ENCODE measurements at regions not wholly inside any gene's neighbourhood (a gene's known extent, or its start where the extent isn't known, plus 50 kb on each side); places are given as distances from the start of the nearest gene placed in this dataset.

DNA sequence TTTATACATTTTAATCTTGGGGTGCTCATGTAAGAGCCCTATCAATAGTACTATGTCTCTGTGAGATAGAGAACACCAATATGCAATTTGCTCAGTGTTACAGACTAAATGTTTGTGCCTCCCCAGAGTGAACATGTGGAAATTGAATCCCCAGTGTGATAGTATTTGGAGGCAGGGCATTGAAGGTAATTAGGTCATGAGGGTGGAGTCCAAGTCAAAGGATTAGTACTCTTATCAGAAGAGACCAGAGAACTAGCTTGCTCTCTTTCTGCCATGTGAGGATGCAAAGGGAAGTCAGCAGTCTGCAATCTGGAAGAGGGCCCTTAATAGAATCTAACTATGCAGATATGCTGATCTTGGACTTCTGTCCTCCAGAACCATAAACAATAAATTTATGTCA, 1317.0 kb downstream of the STIM2 start:
- no peak overlapping the region for H3K4me3 ChIP-seq (ENCODE audit: low read length)
- no peak for DNase-seq (ENCODE audit: low read depth)
- TF ChIP-seq, protein P1, sequence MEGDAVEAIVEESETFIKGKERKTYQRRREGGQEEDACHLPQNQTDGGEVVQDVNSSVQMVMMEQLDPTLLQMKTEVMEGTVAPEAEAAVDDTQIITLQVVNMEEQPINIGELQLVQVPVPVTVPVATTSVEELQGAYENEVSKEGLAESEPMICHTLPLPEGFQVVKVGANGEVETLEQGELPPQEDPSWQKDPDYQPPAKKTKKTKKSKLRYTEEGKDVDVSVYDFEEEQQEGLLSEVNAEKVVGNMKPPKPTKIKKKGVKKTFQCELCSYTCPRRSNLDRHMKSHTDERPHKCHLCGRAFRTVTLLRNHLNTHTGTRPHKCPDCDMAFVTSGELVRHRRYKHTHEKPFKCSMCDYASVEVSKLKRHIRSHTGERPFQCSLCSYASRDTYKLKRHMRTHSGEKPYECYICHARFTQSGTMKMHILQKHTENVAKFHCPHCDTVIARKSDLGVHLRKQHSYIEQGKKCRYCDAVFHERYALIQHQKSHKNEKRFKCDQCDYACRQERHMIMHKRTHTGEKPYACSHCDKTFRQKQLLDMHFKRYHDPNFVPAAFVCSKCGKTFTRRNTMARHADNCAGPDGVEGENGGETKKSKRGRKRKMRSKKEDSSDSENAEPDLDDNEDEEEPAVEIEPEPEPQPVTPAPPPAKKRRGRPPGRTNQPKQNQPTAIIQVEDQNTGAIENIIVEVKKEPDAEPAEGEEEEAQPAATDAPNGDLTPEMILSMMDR (IDR thresholded peaks at IDR 0.05; ENCODE audit: insufficient read depth, low read depth, low read length, missing control alignments) = no peak

DNA sequence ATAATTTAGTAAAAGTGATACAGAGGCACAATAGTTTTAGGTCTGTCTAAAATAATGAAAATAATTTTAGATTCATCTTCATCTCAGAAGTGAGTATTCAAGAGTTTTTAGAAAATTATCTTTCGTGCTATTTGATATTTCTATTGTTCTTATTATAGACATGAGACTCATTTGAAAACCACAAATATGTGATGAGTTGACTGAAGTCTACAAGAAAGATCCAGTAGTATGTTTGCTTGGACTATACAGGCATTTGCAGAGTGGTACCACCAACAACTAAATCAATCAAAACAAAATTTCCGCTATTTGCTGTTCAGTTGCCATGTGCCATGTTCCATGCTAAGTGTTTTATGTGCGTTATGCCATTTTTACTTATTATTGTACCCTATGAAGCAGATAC, 1318.5 kb downstream of the STIM2 start:
- TF ChIP-seq, protein P1 (IDR thresholded peaks at IDR 0.05; ENCODE audit: insufficient read depth, low read depth, low read length, missing control alignments) = no peak
- DNase-seq (ENCODE audit: low read depth) = no peak
- no peak overlapping the region for H3K4me3 ChIP-seq (ENCODE audit: low read length)

DNA sequence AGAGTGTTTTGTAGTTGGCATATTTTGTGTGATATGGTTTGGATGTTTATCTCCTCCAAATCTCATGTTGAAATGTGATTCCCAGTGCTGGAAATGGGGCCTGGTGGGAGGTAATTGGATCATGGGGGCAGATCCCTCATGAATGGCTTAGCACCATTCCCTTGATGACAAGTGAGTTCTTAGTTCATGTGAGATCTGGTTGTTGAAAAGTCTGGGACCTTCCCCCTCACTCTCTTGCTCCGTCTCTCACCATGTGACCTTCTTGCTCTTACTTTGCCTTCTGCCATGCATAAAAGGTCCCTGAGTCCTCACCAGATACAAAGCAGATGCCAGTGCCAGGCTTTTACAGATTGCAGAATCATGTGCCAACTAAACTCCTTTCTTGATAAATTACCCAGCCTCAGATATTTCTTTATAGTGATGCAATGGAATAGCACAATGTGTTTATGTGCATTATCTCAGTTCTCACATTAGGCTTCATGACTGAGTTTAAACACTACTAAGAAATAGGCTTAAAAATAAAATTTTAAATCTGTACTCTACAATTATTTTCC, 1348.8 kb downstream of the STIM2 start:
- no peak for DNase-seq (ENCODE audit: low read depth)
- H3K4me3 ChIP-seq (ENCODE audit: low read length) = no peak overlapping the region
- TF ChIP-seq, protein P1 (IDR thresholded peaks at IDR 0.05; ENCODE audit: insufficient read depth, low read depth, low read length, missing control alignments) = no peak

DNA sequence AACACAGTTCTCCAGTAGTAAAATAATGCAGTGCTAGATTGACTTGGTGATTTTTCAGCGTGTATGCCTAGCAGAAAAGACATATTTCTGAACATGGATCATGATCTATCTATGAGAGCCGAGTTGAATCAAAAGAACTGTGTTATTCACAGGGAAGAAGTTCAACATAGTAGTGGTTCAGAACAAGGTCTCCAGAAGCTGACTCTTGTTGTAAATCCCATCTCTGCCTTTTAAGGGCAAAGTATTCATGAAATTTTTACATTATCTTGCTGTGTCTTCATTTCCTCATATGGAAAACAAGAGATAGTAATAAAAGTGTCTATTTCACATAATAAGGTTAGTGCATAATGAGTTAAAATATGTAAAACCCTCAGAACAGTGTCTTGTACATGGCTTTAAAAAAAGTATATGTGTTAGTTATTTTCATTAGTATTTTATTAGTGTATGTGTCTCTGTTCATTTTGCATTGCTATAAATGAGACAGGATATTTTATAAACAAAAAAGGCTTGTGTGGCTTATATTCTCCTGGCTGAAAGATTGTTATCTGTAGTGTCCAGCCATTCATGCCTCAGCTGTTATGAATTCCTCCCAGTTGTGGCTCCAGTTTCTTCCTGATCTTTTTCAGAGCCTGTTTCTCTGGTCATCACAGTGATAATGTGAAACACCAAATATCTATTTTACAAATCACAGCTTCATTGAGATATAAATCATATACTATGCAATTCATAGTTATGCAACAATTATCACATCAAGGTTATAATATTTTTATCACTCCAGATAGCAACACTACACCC, 1351.2 kb downstream of the STIM2 start:
- TF ChIP-seq, protein P1 (IDR thresholded peaks at IDR 0.05; ENCODE audit: insufficient read depth, low read depth, low read length, missing control alignments) = no peak
- H3K4me3 ChIP-seq (ENCODE audit: low read length) = no peak overlapping the region
- DNase-seq (ENCODE audit: low read depth) = no peak

DNA sequence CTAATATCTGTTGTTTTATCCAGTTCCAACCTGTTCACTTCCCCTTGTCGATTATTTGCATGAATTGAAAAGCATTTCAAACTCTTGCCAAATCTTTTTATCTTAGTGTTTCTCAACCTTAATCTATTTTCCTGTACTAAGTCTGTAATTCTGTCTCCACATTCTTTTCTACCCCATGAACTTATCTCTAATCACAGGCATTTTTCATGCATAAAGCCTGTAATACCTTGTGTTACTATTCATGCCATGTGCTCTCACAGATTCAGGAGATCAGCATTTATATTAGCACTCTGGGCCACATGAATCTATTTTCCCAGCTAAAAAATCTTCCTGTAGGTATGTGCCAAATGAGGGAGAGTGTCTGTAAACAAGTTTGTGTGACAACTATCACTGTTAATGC, 1360.9 kb downstream of the STIM2 start:
- H3K4me3 ChIP-seq (ENCODE audit: low read length) = no peak overlapping the region
- DNase-seq (ENCODE audit: low read depth) = no peak
- TF ChIP-seq, protein P1 (IDR thresholded peaks at IDR 0.05; ENCODE audit: insufficient read depth, low read depth, low read length, missing control alignments) = no peak

DNA sequence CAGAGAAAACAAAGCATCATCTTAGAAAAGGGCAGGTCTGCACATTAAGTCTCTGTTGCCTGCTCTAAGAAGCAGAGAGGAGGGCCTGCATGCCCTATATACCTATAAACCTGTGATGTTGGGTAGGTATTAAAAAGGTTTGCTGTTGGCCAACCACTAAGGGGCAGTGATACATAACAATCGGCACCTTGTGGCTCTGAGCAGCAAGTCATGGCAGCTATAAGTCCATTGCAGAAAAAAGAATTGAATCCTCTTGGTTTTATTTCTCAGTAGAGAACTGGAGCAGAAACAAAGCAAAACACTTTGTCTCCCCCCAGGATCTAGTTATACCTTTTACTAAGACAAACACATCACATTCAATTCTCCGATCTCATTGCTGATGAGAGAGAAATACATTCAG, 1364.4 kb downstream of the STIM2 start:
- TF ChIP-seq, protein P1 (IDR thresholded peaks at IDR 0.05; ENCODE audit: insufficient read depth, low read depth, low read length, missing control alignments) = peak; percentile 73
- H3K4me3 ChIP-seq (ENCODE audit: low read length) = no peak overlapping the region
- DNase-seq (ENCODE audit: low read depth) = peak; percentile 82
